HG03045 (cell line): ENCODE measurements at regions not wholly inside any gene's neighbourhood (a gene's known extent, or its start where the extent isn't known, plus 50 kb on each side); places are given as distances from the start of the nearest gene placed in this dataset.
"Not testable (repeated sequence)": the region's sequence is repeated elsewhere in the genome, so short reads cannot be mapped to it uniquely, and the experiment has no call there.

Source experiments
- ATAC-seq: cut with Tn5 transposase; IDR thresholded peaks from one replicate; pipeline ENCODE4 v1.9.1; 2021; ENCODE audit warnings: mild to moderate bottlenecking, moderate library complexity; ENCODE audit not compliant: unreplicated experiment

- no peak for ATAC-seq
Measured at GRCh38 chr6:80942911-80943310, 809.6 kb downstream of the TENT5A start.

- no peak for ATAC-seq
Measured at GRCh38 chr6:80940976-80941375, 811.5 kb downstream of the TENT5A start.

- ATAC-seq, result no peak
Measured at GRCh38 chr6:80940571-80940970, 811.9 kb downstream of the TENT5A start.

GRCh38 chr6:80939898-80940297 lies 812.6 kb downstream of the TENT5A start:
- ATAC-seq, result no peak

GRCh38 chr6:80939480-80939879 lies 813.0 kb downstream of the TENT5A start:
- no peak for ATAC-seq

DNA sequence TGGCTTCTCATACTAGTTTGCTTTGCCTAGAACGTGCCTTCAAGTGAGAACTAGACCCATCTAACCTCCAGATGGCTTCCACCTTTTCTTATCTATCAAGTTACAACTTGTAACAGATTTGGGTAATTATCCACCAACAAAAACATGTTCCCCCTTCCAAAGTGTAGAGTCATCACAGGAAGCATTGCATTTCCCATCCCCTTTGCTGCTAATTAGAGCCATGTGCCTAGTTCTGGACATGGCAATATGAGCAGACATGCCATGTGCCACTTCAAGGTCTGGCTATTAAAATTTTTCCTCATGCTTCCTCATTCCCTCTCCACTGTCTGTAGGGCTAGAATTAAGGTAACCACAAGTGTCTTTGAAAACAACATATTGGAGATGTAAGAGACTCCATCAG lies 814.4 kb downstream of the TENT5A start:
- ATAC-seq, result no peak

DNA sequence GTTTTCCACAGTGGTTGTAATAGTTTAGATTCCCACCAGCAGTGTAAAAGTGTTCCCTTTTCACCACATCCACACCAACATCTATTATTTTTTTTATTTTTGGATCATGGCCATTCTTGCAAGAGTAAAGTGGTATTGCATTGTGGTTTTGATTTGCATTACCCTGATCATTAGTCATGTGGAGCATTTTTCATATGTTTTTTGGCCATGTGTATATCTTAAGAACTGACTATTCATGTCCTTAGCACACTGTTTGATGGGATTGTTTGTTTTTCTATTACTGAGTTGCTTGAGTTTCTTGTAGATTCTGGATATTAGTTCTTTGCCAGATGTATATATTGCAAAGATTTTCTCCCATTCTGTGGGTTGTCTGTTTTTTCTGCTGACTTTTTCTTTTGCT lies 820.1 kb downstream of the TENT5A start:
- ATAC-seq, result no peak

DNA sequence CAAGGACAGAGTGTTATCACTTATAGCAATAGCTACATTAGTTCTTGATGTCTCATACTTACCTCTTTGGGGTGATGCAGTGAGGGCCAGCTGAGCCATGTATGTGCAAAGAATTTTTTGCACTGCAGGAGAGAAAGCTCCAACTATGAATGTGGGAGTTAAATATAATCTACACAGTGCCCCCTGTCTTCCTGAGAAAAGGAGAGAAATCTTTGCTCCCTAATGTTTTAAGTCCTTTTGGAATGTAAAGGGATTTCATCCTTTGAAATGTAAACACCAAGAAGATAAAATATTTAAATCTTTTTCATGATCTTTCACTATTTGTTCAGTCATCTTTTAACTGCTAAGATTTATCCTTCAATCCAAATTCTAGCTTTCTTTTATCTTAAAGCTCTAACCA lies 822.1 kb downstream of the TENT5A start:
- no peak for ATAC-seq

- no peak for ATAC-seq
Measured at GRCh38 chr6:80923816-80924215, 817.3 kb downstream of the BCKDHB start.

GRCh38 chr6:80922916-80923455 lies 816.5 kb downstream of the BCKDHB start:
- no peak for ATAC-seq

GRCh38 chr6:80921861-80922460 lies 815.5 kb downstream of the BCKDHB start:
- ATAC-seq, result no peak

DNA sequence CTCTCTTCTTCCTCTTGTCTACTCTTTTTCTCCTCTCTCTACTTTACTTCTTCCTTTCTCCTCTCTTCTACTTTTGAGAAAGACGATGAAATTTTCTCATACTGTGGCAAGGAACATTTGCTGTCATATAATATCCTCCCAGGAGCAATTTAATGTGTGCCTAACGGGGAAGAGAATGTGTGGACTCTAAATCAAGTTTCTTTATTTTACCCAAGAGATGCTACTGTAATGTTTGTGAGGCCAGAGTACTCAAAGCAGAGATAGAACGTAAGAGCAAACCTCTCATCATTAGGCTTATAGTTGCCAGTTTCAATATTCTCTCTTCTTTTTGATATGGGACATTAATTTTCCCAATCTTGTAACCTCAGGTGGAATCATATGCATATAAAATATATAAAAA lies 801.4 kb downstream of the BCKDHB start:
- no peak for ATAC-seq

DNA sequence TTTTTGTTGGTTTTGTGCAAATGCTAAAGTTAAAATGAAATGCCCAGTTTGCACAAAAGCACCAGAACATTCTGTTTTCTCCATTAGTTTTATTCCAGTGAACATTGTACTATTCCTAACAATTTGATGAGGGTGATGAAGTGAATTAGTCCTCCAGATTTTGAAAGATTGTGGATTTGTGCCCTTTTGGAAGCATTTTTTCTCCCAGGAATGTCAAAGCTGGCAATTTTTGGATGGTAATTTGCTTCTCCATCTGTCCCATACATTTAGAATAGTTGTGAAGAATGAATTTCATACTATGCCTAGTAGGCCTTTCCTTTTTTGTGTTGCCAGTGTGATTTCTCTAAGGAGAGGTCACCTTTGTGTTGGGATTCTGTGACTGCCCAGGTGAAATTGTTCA lies 797.2 kb downstream of the BCKDHB start:
- ATAC-seq, result no peak

DNA sequence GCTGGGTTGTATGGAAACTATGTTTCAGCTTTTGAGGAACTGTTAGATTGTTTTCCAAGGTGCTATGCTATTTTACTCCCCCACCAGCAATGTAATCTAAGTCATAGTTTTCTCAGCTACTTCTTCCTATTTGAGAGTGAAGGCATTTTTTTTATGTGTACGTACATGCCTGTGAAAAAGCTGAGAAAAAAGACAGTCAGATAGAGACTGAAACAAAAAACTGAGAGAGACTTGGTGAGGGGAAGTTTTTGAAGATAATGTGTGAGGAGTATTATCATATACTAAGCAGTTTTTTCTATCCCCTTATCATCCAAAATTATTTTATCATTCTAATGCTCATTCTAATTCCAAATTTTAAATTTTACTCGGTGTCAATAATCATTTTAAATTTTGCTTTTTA lies 780.0 kb downstream of the BCKDHB start:
- ATAC-seq, result no peak

GRCh38 chr6:80872951-80873308 lies 766.5 kb downstream of the BCKDHB start:
- no peak for ATAC-seq

- ATAC-seq, result no peak
Measured at GRCh38 chr6:80872199-80872950, 765.9 kb downstream of the BCKDHB start.

DNA sequence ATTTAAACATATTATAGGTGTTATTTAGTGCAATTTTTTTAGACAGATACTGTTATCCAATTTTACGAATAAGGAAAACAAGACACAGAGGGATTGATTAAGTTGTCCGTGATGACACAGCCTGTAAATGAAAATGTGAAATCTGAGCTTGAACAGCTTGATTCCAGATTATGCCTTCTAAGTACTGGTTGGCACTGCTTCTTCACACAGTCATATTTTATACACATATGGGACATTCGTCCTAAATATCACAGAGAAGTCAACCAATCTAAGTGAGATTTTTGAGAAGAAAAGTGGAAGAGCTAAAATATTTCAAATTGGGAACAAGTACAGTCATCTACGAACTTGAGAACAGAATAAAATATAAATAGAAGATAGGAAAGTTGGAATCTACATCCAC lies 756.3 kb downstream of the BCKDHB start:
- ATAC-seq, result no peak

- ATAC-seq, result no peak
Measured at GRCh38 chr6:80860107-80860506, 753.6 kb downstream of the BCKDHB start.

DNA sequence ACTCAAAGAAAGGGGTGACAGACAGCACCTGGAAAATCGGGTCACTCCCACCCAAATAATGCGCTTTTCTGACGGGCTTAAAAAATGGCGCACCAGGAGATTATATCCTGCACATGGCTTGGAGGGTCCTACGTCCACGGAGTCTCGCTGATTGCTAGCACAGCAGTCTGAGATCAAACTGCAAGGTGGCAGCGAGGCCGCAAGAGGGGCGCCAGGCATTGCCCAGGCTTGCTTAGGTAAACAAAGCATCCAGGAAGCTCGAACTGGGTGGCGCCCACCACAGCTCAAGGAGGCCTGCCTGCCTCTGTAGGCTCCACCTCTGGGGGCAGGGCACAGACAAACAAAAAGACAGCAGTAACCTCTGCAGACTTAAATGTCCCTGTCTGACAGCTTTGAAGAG lies 741.5 kb downstream of the BCKDHB start:
- ATAC-seq, result not testable (repeated sequence)

- ATAC-seq, result no peak
Measured at GRCh38 chr6:80832337-80832736, 725.9 kb downstream of the BCKDHB start.

DNA sequence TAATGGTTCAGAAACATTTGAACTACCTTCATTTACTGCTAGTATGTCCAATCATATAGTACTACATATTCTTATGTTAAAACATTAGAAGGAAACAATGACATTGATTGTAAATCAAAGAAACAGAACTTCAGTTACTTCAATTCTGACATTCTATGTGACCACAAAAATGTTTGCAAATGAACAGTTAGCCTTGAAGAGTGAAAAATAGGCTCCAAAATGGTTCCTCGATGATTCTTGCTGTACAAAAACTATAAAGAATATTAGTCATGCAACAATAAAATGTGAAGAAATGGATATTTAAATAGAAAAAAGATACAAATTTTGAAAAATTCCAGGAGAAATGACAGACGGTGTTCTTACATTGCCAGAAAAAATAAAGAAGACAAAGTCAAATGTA lies 686.9 kb downstream of the BCKDHB start:
- ATAC-seq, result no peak

DNA sequence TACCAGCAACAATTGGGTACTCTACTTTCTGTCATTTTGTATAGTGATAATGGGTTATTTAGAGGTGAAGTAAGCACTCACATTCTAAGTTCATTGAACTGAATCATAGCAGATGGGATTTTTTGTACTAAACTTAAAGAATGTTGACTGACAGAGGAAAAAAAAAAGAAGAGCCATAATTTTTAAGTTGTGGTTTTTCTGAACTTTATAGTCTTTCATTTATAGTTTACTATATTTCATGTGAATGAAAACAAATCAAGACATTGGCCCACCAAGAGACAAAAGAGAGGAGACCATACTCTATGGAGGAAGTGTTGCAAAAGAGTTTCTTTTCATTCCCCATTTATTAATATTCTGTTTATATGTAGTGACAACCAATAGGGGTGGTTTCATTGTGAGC lies 685.7 kb downstream of the BCKDHB start:
- no peak for ATAC-seq
